ENCODE measurements at regions not wholly inside any gene's neighbourhood (a gene's known extent, or its start where the extent isn't known, plus 50 kb on each side); places are given as distances from the start of the nearest gene placed in this dataset.
A peak's percentile ranks its signal among the peaks of the same experiment; 100 is the strongest.

GRCh38 chr6:169906688-169907418 lies 155.4 kb downstream of the ERMARD start:
- Histone ChIP-seq H2AFZ (no peak overlapping the region), H3K4me2 (no peak overlapping the region), H3K9me3 (ENCODE audit: low read depth) (no peaks in the 10 kb centered on the region), H3K79me2 (no peaks in the 10 kb centered on the region), H3K4me1 (ENCODE audit: insufficient read depth) (no peaks in the 10 kb centered on the region), H3K36me3 (replicated peaks; ENCODE audit: insufficient read depth, low read depth) (no peaks in the 10 kb centered on the region), H4K20me1 (ENCODE audit: insufficient read depth, poor library complexity, severe bottlenecking) (no peaks in the 10 kb centered on the region), H3K4me3 (no peak overlapping the region), H3K9me2 (replicated peaks; ENCODE audit: insufficient read depth) (no peaks in the 10 kb centered on the region), H3K27me3 (no peaks in the 10 kb centered on the region), H3K27ac (no peak overlapping the region)
- 92% methylated on average over 13 of the region's 13 CpGs for WGBS (ENCODE audit: low lambda C conversion rate, missing lambda C conversion rate)
- no peak for DNase-seq (ENCODE audit: low spot score)
- TF ChIP-seq CTCF (IDR thresholded peaks at IDR 0.05; ENCODE audit: poor library complexity), result no peak
- TF ChIP-seq EZH2phosphoT487 (IDR thresholded peaks at IDR 0.05; ENCODE audit: low read depth, severe bottlenecking, unreplicated experiment), result no peak
- TF ChIP-seq EZH2 (IDR thresholded peaks at IDR 0.05; ENCODE audit: borderline replicate concordance), result no peak

- TF ChIP-seq EZH2 (IDR thresholded peaks at IDR 0.05; ENCODE audit: borderline replicate concordance) (no peak), EZH2phosphoT487 (IDR thresholded peaks at IDR 0.05; ENCODE audit: low read depth, severe bottlenecking, unreplicated experiment) (no peak), CTCF (IDR thresholded peaks at IDR 0.05; ENCODE audit: poor library complexity) (no peak)
- H3K4me1 ChIP-seq (ENCODE audit: insufficient read depth), result no peaks in the 10 kb centered on the region
- H3K79me2 ChIP-seq, result no peaks in the 10 kb centered on the region
- no peaks in the 10 kb centered on the region for H3K9me3 ChIP-seq (ENCODE audit: low read depth)
- H3K36me3 ChIP-seq (replicated peaks; ENCODE audit: insufficient read depth, low read depth), result no peaks in the 10 kb centered on the region
- WGBS (ENCODE audit: low lambda C conversion rate, missing lambda C conversion rate), result 87% methylated on average over 24 of the region's 24 CpGs
- no peak for DNase-seq (ENCODE audit: low spot score)
- no peak overlapping the region for H2AFZ ChIP-seq
- no peak overlapping the region for H3K4me3 ChIP-seq
- H3K27me3 ChIP-seq, result no peaks in the 10 kb centered on the region
- H3K27ac ChIP-seq, result no peak overlapping the region
- H3K4me2 ChIP-seq, result no peak overlapping the region
- no peaks in the 10 kb centered on the region for H4K20me1 ChIP-seq (ENCODE audit: insufficient read depth, poor library complexity, severe bottlenecking)
- no peaks in the 10 kb centered on the region for H3K9me2 ChIP-seq (replicated peaks; ENCODE audit: insufficient read depth)
These were observed 154.7 kb downstream of the ERMARD start for GRCh38 chr6:169906004-169906687.

GRCh38 chr6:169905041-169905807 lies 153.8 kb downstream of the ERMARD start:
- Histone ChIP-seq H3K27ac (no peak overlapping the region), H4K20me1 (ENCODE audit: insufficient read depth, poor library complexity, severe bottlenecking) (no peaks in the 10 kb centered on the region), H3K4me1 (ENCODE audit: insufficient read depth) (no peaks in the 10 kb centered on the region), H3K27me3 (no peaks in the 10 kb centered on the region), H3K36me3 (replicated peaks; ENCODE audit: insufficient read depth, low read depth) (no peaks in the 10 kb centered on the region), H3K4me2 (no peak overlapping the region), H3K9me3 (ENCODE audit: low read depth) (no peaks in the 10 kb centered on the region), H3K79me2 (no peaks in the 10 kb centered on the region), H3K4me3 (no peak overlapping the region), H3K9me2 (replicated peaks; ENCODE audit: insufficient read depth) (no peaks in the 10 kb centered on the region), H2AFZ (no peak overlapping the region)
- 86% methylated on average over 20 of the region's 20 CpGs for WGBS (ENCODE audit: low lambda C conversion rate, missing lambda C conversion rate)
- TF ChIP-seq EZH2phosphoT487 (IDR thresholded peaks at IDR 0.05; ENCODE audit: low read depth, severe bottlenecking, unreplicated experiment) (no peak), EZH2 (IDR thresholded peaks at IDR 0.05; ENCODE audit: borderline replicate concordance) (no peak), CTCF (IDR thresholded peaks at IDR 0.05; ENCODE audit: poor library complexity) (no peak)
- peak; percentile 41 for DNase-seq (ENCODE audit: low spot score)
